ENCODE measurements at regions not wholly inside any gene's neighbourhood (a gene's known extent, or its start where the extent isn't known, plus 50 kb on each side); places are given as distances from the start of the nearest gene placed in this dataset.
"Not testable (repeated sequence)": the region's sequence is repeated elsewhere in the genome, so short reads cannot be mapped to it uniquely, and the experiment has no call there.

GRCh38 chr14:88985654-88986053 is 161.2 kb downstream of the TTC8 start:
- no peak for DNase-seq

- no peak for DNase-seq
Observed at GRCh38 chr14:88986146-88986841, 161.8 kb downstream of the TTC8 start.

- not testable (repeated sequence) for DNase-seq
Observed at GRCh38 chr14:88986908-88987307, 162.5 kb downstream of the TTC8 start.

- DNase-seq = no peak
Observed at GRCh38 chr14:88987516-88987915, 163.1 kb downstream of the TTC8 start.

- DNase-seq = no peak
Observed at GRCh38 chr14:88989911-88990310, 165.5 kb downstream of the TTC8 start.

GRCh38 chr14:88990856-88991255 is 166.4 kb downstream of the TTC8 start:
- DNase-seq = no peak

GRCh38 chr14:88992011-88992410 is 167.6 kb downstream of the TTC8 start:
- DNase-seq = no peak

GRCh38 chr14:88993946-88994345 is 169.5 kb downstream of the TTC8 start:
- no peak for DNase-seq

GRCh38 chr14:88995437-88996198 is 171.2 kb downstream of the TTC8 start:
- no peak for DNase-seq

- DNase-seq = no peak
Observed at GRCh38 chr14:88998027-88998426, 173.6 kb downstream of the TTC8 start.

- DNase-seq = no peak
Observed at GRCh38 chr14:88999137-88999536, 174.7 kb downstream of the TTC8 start.

- no peak for DNase-seq
Observed at GRCh38 chr14:89000007-89000942, 175.8 kb downstream of the TTC8 start.

GRCh38 chr14:89004166-89004565 is 179.7 kb downstream of the TTC8 start:
- DNase-seq = no peak

- DNase-seq = no peak
Observed at GRCh38 chr14:89007906-89008305, 183.5 kb downstream of the TTC8 start.

GRCh38 chr14:89011355-89012281 is 187.2 kb downstream of the TTC8 start:
- DNase-seq = no peak

- DNase-seq = no peak
Observed at GRCh38 chr14:89012282-89013097, 188.0 kb downstream of the TTC8 start.

GRCh38 chr14:89013098-89013504 is 188.7 kb downstream of the TTC8 start:
- DNase-seq = no peak

GRCh38 chr14:89013698-89014568 is 189.5 kb downstream of the TTC8 start:
- DNase-seq = no peak

GRCh38 chr14:89014569-89014850 is 190.1 kb downstream of the TTC8 start:
- DNase-seq = no peak

- no peak for DNase-seq
Observed at GRCh38 chr14:89015016-89015415, 190.6 kb downstream of the TTC8 start.
